Omental fat pad (tissue), 3 donors: ENCODE measurements at regions not wholly inside any gene's neighbourhood (a gene's known extent, or its start where the extent isn't known, plus 50 kb on each side); places are given as distances from the start of the nearest gene placed in this dataset.

Experiments
- ATAC-seq: fragments of 150-250 bp; one replicate; pipeline ENCODE4 v1.9.1; 2016; ENCODE audit warnings: mild to moderate bottlenecking, moderate library complexity; ENCODE audit not compliant: low FRiP score
- DNase-seq: peaks from one replicate; pipeline ENCODE4 v3.0.0-alpha.2; 2019; ENCODE audit warnings: low spot score
- TF ChIP-seq, protein P1 (sequence below), 3 donors: fragments of 450-650 bp; IDR thresholded peaks; one replicate each; pipeline ENCODE4 v1.5.1; 2016 to 2017; ENCODE audit warnings: antibody characterized with exemption in 3 of 3, mild to moderate bottlenecking in 3 of 3, moderate library complexity in 2 of 3

DNA sequence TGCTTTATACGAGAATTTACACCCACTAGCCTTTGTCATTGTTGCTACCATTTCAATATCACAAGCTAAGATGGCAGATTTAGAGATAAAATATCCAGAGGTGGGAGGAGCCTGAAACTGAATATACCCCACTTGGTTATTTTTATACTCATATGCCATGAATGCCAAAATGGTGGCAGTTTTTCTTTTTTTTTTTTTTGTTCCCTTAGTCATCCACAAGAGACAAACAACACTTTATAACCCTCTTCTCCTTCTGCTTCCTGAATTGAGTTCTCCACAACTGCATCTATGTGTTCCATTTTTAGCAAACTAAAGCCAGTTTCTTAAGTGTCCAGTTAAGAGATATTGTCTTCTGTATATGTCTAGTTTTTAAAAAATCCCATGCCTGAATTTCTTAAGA, 558.4 kb downstream of the LMO4 start:
- TF ChIP-seq, protein P1, sequence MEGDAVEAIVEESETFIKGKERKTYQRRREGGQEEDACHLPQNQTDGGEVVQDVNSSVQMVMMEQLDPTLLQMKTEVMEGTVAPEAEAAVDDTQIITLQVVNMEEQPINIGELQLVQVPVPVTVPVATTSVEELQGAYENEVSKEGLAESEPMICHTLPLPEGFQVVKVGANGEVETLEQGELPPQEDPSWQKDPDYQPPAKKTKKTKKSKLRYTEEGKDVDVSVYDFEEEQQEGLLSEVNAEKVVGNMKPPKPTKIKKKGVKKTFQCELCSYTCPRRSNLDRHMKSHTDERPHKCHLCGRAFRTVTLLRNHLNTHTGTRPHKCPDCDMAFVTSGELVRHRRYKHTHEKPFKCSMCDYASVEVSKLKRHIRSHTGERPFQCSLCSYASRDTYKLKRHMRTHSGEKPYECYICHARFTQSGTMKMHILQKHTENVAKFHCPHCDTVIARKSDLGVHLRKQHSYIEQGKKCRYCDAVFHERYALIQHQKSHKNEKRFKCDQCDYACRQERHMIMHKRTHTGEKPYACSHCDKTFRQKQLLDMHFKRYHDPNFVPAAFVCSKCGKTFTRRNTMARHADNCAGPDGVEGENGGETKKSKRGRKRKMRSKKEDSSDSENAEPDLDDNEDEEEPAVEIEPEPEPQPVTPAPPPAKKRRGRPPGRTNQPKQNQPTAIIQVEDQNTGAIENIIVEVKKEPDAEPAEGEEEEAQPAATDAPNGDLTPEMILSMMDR (IDR thresholded peaks at IDR 0.05) = no peak
- no peak for ATAC-seq
- no peak for DNase-seq

DNA sequence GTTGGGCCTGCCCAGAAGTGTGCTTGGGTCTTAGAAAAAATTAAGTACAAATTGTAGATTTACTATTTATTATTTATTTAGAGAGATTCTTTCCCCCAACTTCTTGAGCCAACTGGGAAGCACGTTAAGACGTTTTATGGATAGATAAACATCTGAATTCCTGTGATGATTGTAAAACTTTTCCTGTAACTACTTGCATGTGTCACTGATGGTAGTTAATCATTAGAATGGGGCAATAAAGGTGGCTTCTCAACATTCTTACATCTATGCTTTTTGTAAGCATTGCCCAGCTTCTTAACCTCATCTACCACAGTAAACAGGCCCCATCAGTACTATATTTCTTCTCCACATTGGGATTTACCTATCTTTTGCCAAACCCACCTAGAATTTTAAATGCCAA, 559.8 kb downstream of the LMO4 start:
- TF ChIP-seq, protein P1 (IDR thresholded peaks at IDR 0.05) = no peak
- DNase-seq (no peak), ATAC-seq (no peak)

DNA sequence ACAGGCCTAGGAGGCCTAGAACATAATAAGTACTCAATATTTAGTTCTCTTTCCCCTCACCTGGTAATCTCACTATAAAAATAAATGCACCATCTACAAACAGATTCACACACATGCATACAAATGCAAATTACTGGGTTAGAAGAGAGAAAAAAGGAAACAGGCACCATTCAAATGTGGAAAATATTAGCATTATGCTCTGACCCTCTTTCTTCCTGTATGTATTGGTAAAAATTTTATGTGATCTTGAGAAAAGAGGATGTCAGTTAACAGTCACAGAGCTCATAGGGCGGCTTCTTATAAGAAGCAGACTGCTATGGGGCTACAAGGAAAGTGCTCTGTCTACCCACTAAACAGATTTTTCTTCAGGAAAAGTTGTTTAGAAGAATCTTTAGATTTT, 565.4 kb downstream of the LMO4 start:
- DNase-seq = no peak
- TF ChIP-seq, protein P1 (IDR thresholded peaks at IDR 0.05) = no peak

DNA sequence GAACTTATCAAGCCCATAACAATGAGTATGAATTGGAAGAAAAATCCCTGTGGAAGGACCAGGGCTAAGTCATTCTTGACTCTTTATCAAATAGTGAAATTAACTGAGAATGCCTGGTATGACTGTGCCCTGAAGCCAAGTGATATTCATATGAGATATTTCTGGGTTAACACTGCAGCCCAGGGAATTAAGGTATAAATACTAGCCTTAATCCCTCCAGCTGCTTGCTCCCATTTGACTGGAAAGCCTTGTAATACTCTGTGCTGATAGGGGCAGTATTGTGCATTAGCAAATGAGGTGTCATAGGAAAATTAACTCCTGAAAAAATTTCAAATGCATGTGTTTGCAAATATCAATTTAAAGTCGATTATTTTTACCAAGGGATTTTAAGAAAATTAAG, 568.8 kb downstream of the LMO4 start:
- TF ChIP-seq, protein P1 (IDR thresholded peaks at IDR 0.05) = no peak
- no peak for ATAC-seq
- no peak for DNase-seq

More for the DNA sequence above, 565.4 kb downstream of the LMO4 start:
- no peak for ATAC-seq

DNA sequence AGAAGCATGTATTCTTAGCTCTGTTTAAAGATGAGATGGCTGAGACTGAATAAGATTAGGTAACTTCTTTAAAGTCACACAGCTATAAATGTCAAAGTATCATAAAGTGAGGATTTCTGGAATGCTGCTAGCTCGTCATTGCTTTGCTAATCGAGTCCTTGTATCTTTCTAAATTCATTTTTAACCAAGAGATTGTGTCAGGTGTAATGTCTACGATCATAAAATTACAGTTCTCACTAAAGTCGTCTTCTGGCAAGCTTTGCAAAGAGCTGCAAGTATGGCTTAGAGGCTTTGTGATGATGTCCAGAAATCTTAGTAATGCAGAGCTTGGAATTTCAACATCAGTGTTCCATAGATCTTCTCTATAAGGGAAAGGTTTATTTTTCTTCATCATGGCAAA, 569.8 kb downstream of the LMO4 start:
- ATAC-seq (no peak), DNase-seq (no peak)
- TF ChIP-seq, protein P1 (IDR thresholded peaks at IDR 0.05) = no peak

DNA sequence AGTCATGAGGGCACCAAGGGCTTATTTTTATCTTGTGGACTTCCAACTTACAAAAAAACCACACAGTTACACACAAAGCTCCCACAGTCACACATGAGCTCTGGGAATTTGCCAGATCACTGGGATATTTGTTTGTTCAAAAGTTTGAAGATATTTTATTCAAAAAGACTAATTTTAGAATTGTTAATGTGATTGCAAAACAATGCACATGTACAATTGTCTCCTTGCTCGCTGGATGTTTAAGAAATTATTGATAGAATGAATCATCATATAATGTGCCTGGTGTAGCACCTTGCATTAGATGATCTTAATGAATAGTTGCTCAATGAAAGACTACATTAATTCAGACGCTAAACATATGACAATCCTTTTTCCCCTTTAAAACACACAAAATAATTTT, 570.3 kb downstream of the LMO4 start:
- DNase-seq = no peak
- TF ChIP-seq, protein P1 (IDR thresholded peaks at IDR 0.05) = no peak
- no peak for ATAC-seq

DNA sequence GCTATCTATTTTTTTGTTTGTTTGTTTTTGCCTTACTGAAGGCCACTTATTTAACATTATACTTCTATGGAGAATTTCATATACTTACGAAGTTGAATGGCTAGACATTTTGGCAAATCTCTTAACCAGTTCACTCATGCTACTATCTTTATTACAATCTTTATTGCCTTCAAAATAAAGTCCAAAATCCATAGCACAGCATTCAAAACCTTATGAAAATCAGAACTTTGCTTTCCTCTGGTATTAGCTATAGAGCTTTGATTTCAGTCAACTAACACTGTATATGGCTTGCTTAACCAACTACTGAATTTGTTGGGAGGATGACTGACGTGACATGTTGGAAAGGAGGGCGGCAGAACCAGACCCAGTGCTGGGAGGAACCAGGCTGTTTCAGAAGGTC, 571.1 kb downstream of the LMO4 start:
- no peak for DNase-seq
- no peak for ATAC-seq

More for the DNA sequence above, 571.1 kb downstream of the LMO4 start:
- TF ChIP-seq, protein P1 (IDR thresholded peaks at IDR 0.05) = no peak
